Globus pallidus (tissue), 1 donor: ENCODE measurements at regions not wholly inside any gene's neighbourhood (a gene's known extent, or its start where the extent isn't known, plus 50 kb on each side); places are given as distances from the start of the nearest gene placed in this dataset.
A peak's percentile ranks its signal among the peaks of the same experiment; 100 is the strongest.

Source experiments
- DNase-seq: peaks from one replicate; pipeline ENCODE4 v3.0.0-alpha.2; 2015; ENCODE audit warnings: low spot score

- no peak for DNase-seq
Measured at GRCh38 chr14:22452330-22452729, 136.7 kb downstream of the DAD1 start.

DNA sequence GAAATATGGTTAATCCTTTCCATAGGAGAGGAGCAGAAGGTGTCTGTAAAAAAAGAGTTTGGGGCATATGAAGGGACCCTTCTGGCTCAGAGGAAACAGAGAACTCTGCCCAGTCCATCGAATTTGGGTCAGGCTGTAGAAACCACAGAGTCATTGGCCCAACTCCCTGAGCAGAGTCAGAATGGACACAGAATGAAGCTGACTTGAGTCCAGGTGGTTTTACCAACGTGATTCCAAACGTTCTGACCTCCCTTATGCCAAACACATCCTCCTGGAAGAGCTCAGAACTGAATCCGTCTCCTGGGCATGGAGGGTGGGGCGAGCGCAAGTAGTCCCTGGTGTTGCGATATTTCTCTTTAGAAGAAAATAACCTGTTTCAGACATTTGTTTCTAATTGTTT, 138.8 kb downstream of the DAD1 start:
- DNase-seq = no peak

DNA sequence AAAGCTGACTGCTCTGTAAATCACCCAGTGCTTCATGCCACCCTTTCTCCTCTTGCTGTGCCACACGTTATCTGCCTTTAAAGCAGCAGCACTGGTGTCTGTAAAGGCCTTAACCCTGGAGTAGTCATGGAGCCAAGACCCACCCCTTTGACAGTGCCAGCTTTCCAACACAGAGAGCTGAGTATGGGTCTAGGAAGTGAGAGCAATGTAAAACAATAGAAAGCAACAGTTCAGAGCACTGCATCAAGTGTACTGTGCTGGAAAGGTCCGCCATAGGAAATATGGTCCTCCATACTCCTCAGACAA, 139.5 kb downstream of the DAD1 start:
- no peak for DNase-seq

- no peak for DNase-seq
Measured at GRCh38 chr14:22448905-22449599, 140.0 kb downstream of the DAD1 start.

- DNase-seq = no peak
Measured at GRCh38 chr14:22448035-22448904, 140.8 kb downstream of the DAD1 start.

GRCh38 chr14:22438742-22439141, 150.3 kb downstream of the DAD1 start:
- no peak for DNase-seq

- DNase-seq = no peak
Measured at GRCh38 chr14:22434901-22435550, 154.0 kb downstream of the DAD1 start.

DNA sequence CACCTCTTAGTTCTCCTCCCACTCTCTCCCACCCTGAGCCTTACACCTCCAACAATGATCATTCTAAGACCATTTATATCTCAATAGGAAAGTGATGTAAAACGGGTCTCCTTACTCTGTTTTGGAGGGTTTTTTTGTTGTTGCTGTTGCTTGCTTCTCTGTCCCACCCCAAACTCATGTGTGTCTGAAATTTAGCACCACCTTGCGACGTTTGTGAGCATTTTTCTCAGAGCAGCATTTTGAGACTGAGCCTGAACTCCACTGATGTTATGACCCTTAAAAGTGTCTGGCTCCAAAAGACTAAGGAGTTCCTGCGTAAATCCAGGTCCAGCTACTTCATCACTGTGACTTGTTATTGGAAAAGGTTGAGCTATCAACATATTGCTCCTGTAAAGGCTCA, 155.0 kb downstream of the DAD1 start:
- DNase-seq = no peak

DNA sequence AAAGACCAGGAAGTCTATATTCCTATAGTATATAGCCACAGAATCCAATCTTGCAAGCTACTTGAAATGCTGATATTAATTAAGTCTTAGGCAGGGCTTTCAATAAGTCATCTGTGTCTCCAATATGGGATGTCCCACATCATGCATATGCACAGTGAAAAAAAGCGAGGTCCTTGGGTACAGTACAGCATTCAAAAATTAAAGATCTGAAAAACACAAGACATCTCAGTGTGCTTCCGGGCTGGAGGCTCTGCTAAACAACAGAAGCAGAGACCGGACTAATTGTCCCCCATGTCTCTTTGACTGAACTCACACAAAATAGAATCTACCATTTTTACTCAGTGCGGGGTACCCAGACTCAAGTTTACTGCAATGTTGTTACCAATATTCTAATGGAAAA, 156.0 kb downstream of the DAD1 start:
- no peak for DNase-seq

GRCh38 chr14:22432348-22432976, 156.6 kb downstream of the DAD1 start:
- DNase-seq = peak; percentile 79

GRCh38 chr14:22429546-22430294, 159.3 kb downstream of the DAD1 start:
- DNase-seq = no peak

DNA sequence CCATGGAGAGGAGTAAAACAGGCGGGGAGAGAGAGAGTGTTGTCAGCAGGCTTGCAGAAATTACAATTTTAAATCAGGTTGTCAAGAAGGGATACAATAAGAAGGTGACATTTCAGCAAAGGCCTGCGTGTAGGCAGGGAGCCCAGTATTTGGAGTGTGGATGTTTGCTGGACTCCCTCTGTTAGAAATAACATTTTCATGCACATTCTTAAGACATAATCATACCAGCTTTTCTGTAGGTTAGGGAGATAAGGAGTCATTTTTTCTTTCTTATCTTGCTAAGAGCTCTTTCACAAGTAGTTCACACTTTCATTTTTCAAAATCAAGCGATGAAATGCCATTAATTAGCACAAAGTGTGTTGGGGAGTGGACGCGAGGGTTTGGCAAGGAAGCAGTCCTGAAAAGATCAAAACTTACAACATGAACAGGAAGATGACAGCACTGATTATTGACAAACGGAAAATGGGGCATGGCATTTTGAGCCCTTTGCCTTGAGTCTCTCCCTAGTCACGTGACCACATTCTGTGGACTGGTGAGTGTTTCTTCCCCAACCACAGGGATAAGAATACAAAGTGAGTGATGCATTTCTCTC, 160.2 kb downstream of the DAD1 start:
- no peak for DNase-seq

DNA sequence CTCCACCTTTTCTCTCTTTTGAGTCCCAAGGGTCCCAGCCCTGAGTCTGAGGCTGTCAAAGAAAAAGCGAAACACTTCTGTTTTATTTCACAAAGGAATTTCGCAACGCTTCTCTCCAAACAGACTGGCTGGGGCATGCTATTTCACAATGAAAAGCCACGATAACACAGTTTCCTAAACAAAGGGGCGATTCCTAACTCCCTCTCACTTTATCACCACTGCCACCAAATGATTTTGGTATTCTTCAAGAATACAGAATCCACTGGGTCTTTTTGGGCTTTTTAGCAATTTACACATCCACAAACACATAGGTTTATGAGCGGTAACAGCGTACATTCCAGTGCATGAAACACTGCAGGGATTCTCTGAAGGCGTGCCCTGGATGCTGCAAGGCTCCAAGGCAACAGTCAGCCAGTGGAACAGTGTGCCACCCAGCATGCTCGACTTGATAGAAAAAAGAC, 161.2 kb downstream of the DAD1 start:
- no peak for DNase-seq

DNA sequence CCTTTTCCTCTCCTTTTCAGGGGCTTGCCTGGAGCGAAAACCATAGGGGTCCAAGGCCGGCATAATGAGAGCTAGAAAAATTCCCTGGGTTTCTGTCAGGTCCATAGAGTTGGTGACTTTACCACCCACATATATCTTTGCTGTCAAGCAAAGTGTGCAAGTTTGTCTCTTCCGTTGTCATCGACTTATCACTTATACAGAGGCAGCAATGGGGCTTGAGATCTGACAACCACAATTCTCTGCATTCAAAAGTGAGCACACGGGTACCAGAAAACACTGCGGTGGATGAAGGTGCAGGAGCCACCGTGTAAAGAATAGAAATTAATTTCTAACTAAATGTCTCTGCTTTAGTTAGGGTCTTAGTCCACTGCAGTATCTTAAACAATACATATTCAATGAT, 162.3 kb downstream of the DAD1 start:
- DNase-seq = no peak

DNA sequence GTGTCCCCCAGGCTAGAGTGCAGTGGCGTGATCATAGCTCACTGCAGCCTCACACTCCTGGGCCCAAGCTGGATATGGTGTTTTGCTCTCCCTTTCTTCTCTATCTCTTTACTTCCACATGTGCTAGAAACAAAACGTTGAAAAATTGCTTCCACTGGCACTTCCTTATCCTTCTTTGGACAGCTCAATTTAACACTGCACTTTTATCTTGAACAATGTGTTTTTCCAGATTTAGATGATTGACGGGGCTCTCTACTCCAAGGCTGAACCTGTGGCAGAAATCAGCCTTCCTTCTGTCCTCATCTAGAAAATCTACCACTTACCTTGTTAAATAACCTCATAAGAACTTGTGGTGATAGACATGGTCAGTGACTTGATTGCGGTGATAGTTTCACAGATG, 165.1 kb downstream of the DAD1 start:
- no peak for DNase-seq

GRCh38 chr14:22422238-22422637, 166.8 kb downstream of the DAD1 start:
- no peak for DNase-seq

DNA sequence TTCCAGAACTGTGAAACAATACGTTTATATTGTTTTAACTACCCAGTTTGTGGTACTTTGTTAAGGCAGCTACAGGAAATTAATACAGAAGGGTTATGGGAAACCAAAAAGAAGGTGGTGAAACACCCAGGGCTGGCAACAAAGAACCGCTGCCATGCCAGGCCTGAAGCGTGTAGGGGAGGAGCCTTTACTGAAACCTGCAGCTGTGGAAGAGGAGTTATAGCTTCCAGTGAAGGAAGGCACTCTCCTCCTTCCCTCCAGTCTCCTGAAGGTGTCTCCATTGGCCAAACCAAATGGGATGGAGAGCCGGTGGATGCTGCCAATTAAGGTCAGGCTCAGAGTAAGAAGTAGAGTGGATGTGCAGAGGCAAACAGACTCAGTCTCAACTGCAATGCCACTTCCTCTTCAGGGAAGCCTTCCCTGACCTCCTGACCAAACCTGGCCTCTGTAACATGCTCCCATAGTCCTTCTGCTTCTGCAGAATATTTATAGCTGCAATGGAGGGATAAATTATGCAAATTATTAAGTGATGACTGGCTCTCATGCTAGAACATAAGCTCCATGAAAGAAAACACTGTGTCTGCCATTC, 168.3 kb downstream of the DAD1 start:
- no peak for DNase-seq

- no peak for DNase-seq
Measured at GRCh38 chr14:22419620-22420019, 169.4 kb downstream of the DAD1 start.

GRCh38 chr14:22418631-22419030, 170.4 kb downstream of the DAD1 start:
- DNase-seq = no peak

- DNase-seq = no peak
Measured at GRCh38 chr14:22417914-22418313, 171.1 kb downstream of the DAD1 start.

DNA sequence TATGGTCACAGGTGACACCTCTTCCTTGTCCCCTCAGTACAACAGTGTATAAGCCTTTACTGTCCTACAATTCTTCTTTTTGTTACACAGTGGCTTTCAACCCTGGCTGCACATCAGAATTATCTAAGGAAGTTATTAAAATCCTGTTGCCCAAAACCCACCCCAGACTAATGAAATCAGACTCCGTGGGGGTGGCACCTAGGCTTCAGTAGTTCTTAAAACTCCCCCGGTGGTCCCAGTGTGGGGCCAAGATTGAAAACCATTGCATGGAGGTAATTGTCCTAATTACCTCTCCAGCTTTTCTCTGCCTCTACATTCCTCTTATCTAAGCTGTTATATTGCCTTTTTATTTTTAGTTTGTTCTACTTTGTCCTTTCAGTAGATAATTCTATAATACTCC, 172.8 kb downstream of the DAD1 start:
- no peak for DNase-seq
